GM18909 (cell line): ENCODE measurements at regions not wholly inside any gene's neighbourhood (a gene's known extent, or its start where the extent isn't known, plus 50 kb on each side); places are given as distances from the start of the nearest gene placed in this dataset.

ENCODE experiments used
- ATAC-seq: cut with Tn5 transposase; IDR thresholded peaks from one replicate; pipeline ENCODE4 v1.9.1; 2021; ENCODE audit warnings: mild to moderate bottlenecking; ENCODE audit not compliant: unreplicated experiment, poor library complexity

DNA sequence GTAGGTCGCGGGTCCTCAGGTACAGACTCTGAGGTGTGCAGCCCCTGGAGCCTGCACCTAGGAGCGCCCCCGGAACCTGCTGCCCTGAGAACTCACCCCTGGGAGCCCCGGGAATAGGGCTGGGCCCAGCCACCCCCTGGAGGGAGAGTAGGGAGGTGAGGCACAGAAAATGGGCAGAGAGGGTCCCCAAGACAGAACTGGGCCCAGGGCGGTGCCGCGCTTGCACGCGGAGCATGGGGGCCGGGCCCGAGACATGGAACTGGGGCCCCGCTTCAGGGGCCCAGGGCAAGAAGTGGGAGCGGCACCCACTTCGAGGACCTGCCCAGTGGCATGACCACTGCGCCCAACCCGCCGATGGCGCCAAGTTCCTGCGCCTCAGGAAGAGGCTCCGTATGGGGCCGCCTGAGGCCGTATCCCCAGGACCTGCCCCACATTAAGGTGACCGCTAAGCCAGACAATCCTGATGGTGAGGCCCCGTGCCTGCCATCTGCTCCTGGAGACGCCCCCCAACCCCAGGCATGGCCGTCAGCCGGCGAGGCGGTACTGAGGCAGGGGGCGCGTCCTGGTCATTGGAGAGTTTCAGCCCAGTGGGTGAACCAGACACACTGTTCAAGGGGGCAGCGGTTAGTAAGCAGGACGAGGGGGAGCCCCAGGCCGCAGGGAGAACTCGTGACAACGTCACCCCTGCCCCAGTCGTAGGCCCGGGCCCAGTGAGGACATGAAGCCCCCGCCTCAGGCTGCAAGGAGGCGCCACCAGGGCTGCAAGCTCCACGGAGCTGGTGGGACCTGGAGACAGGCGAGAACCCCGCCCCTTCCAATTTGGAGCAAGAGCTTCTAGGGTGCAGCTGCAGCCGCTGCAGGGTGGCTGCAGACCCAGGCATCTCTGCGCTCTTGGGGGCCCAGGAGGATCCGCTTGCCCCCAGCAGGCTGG, 89.5 kb upstream of the PUM3 start:
- no peak for ATAC-seq

DNA sequence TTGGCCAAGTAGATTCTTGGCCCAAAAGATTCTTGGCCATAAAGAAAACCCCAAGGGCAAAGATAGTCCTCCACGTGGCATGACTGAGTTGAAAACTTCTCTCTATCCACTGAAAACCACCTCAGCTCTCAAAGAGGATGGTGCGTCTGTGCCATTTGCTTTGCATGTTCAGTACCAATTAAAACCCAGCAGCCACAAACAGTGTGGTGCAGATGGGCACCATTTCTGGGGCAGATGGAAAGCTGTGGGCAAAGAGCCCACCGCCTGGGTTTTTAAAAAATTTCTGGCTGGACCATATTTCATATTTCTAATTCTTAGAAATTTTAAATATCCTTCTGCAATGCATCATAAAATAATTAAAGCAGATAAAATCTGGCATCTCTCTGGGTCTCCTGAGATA, 84.5 kb upstream of the PUM3 start:
- ATAC-seq = no peak

DNA sequence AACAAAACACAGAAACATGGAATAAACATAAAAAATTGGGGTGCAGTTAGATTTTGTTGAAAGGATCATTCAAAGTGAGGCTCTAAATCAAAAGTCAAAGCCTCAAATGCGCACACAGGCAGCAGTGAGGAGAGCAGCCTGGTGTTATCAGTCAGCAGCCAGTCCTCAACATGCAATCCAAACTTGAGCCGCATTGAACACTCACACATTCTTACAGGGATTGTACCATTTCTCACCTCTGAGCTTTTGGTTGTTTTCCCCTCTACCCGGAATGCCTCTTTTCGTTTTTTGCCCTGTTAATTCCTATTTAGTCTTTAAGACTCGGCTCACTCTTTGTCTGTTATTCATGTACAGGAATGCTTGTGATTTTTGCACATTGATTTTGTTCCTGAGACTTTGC, 81.1 kb upstream of the PUM3 start:
- ATAC-seq = no peak

DNA sequence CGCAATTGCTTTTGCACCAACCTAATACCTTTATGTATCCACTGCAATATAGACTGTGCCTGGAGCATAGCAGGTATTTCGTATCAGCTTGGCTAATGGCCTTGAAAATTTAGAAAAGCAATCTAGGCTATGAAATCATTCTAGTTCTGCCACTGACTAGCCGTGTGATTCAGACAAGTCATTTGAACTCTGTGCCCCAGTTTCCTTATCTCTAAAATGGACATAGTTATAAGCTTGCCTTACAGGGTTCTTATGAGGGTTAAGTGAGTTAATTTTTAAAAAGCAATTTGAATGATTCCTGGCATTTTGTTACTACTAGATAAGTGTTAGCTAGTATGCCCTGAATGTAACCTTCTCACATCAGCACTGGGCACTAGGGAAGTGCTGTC, 80.5 kb upstream of the PUM3 start:
- ATAC-seq = no peak

DNA sequence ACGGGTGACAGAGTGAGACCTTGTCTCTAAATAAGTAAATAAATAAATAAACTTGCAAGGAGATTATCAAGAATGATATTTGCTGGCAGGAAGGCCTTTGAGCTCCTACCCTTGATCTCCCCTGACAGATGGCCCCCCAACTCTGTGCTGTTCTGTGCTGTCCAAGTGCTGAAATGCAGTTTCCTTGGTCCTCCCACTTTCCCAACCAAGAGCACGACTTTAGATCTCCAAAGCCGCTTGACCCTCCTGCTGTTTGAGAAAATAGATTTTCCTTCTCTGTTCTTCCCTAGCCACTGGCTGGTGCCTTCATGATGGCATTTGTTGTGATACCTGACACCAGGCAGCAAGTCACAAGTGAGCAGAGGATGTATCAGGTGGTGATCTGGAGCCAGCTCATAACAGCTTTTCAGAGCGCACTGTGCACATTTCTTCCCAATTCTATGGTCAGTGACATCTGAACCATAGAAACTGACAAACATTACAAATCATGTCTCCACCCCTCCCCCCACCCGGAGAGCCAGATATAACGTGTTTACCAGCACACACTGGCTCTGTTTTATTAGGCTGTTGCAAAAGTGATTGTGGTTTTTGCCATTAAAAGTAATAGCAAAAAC, 80.0 kb upstream of the PUM3 start:
- no peak for ATAC-seq

DNA sequence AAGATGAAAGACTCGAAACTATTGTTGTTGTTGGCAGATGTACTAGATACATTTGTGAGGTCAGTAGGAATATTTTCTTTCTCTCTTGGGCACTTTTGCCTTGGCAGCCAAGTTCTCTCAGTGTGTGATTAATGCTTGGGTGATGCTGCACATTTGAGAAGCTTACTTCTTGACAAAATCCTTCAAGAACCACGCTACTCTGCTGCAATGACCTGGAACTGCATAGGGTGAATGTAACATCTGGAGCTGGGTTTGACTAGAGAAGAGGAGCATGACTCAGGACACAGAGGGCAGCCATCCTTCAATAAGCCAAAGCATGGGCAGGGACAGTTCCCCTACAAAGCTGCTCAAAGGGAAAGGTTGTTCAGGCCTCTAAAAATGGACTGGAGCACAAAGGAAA, 75.5 kb upstream of the PUM3 start:
- ATAC-seq = no peak

DNA sequence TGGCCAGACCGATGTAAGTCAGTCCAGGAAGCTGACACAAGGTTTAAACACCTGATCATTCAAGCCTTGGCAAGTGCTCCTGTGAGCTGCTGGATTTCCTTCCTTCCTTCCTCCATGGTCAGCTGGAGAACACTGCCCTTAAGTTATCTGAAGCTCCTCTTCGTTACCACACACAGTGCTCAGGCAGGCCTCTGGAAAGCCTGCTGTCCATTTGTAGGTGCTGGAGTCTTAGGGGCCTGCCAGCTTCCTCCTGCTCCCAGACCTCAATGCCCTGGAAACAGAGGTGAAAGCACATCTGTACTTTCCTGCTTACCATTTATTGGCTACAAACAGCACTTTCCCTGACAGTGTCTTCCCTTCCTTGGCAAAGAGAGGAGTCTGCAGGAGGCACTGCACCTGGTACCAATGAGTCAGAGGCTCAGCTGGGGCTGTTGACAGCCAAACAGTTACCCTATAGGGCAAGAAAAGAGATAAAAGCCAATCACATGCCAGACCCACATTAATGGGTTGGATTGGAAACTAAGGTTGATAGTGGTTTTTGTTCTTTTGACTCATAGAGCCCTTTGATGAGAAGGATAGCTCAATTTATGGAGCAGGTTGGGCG, 72.6 kb upstream of the PUM3 start:
- ATAC-seq = no peak

DNA sequence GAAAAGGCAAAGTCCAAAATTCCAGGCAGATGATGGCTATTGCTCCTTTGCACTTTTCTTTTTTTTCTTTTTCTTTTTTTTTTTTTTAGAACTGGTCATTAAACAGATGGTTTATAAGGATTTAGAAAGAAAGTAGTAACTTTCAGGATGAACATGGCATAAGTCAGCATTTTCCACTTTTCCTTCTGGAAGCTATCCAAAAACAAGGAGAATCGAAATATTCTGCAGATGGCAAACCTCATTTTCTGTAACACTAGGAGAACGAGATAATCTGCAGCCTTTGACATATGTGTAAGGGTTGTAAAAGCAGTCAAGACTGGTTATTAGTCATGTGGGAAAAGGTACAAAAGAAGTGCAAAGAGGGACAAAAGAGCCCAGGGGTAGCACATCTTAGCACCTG, 69.1 kb upstream of the PUM3 start:
- no peak for ATAC-seq

DNA sequence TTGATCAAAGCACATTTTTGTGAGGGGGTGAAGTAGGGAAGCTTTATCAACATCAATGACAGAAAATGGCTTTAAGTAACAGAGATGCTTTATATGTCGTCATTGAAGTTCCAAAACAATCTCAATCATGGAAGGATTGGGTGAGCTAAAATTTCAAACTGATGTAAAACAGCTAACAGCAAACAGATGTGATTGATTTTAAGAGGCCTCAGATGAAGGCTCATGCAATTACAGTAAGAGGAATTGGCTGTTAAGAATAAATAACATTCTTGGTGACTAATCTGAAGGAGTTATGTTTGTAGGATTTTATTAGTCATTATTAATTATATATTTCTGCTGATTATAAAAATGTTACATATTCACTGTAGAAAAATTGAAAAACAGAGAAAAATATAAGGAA, 63.5 kb upstream of the PUM3 start:
- ATAC-seq = no peak

DNA sequence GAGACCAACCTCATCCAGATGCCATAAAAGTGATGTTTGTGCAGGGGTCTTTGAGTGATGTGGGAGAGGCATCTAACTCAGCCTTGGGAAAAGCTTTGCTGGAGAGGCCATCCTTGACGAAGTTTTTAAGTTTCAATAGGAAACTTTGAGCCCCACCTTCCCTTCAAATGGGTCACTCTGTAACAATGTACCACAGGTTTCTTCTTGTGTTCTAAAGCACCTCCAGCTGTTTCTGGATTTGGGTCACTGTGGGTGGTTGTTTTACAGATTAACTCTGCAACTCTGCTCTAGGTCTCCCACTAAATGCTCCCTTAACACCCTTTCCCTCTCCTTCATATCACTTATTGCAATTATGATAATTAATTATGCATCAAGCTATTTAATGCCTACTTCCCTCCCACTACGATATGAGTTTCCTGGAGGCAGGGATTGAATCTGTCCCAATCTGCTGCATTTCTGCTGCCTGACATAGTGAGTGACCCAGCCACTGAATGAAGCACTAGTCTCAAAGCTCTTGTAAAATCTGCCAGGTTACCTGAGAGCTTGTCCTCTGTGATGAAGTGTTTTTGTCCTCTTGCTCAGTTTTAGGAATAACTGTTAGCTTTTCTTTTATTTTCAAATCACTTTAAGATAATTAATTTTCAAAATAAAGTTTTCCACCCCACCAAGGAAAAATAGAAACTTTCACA, 60.5 kb upstream of the PUM3 start:
- no peak for ATAC-seq
